HCT116 (cell line): ENCODE measurements at regions not wholly inside any gene's neighbourhood (a gene's known extent, or its start where the extent isn't known, plus 50 kb on each side); places are given as distances from the start of the nearest gene placed in this dataset.

Source experiments
- ATAC-seq: fragments of 200-7000 bp; cut with Tn5 transposase; 2 replicates; pipeline ENCODE4 v1.9.1; 2020; ENCODE audit warnings: mild to moderate bottlenecking, moderate library complexity
- BruUV-seq: library from RNA; stranded (reverse); fragments of 400-500 nt; replicated peaks from 2 replicates; lab custom pipeline; 2021; lab: Mats Ljungman, UMichigan
- CTCF ChIA-PET: fragments of 300-600 bp; sonication (Branson Sonifier 250); formaldehyde crosslinking; loops from one replicate; lab custom pipeline; 2021; ENCODE audit warnings: antibody characterized with exemption; lab: Charles Lee
- POLR2A ChIA-PET: fragments of 300-600, 350-600 bp; sonication (Branson Sonifier 250); formaldehyde crosslinking; loops from one replicate; lab custom pipeline; 2021; ENCODE audit warnings: antibody characterized with exemption; lab: Charles Lee
- RAD21 ChIA-PET, 2 experiments: fragments of 300-600 bp; sonication (Branson Sonifier 250); formaldehyde crosslinking; loops; one replicate each; lab custom pipeline; 2023; ENCODE audit warnings: low total read pairs in 2 of 2; ENCODE audit not compliant: uncharacterized antibody in 2 of 2, unreplicated experiment in 2 of 2, low non-redundant PET in 1 of 2; lab: Charles Lee
- DNase-seq: peaks from one replicate; pipeline ENCODE4 v3.0.0-alpha.2; 2010; ENCODE audit warnings: low read depth, low spot score
- H2AFZ ChIP-seq: fragments of 200-600 bp; shearing (Covaris generic), sonication (generic); 2 replicates; pipeline ENCODE4 v1.6.1; 2017; ENCODE audit warnings: low read depth, mixed run types, mixed read lengths, antibody characterized with exemption, low read length; ENCODE audit not compliant: poor library complexity, severe bottlenecking
- H3K27ac ChIP-seq: 2 replicates; pipeline ENCODE4 v1.5.1; 2012; ENCODE audit warnings: low read depth, low read length
- H3K27me3 ChIP-seq: fragments of 200-600 bp; sonication (generic); 2 replicates; pipeline ENCODE4 v1.6.1; 2016; ENCODE audit warnings: mixed run types, low read length, mixed read lengths; ENCODE audit not compliant: insufficient read depth
- H3K36me3 ChIP-seq, 2 experiments: fragments of 200-500 bp in 1 of 2; fragments of 200-600 bp in 1 of 2; sonication (Bioruptor generic) in 1 of 2; sonication (generic) in 1 of 2; 2 replicates each; pipeline versions ENCODE4 v1.5.1 to v1.6.1; 2014 to 2016; ENCODE audit warnings: low read length in 2 of 2, inconsistent platforms in 1 of 2, mixed read lengths in 1 of 2, mixed run types in 1 of 2; ENCODE audit not compliant: insufficient read depth in 2 of 2, control insufficient read depth in 1 of 2
- H3K4me1 ChIP-seq, 2 experiments: fragments of 200-600 bp in 1 of 2; sonication (generic) in 1 of 2; 2 replicates each; pipeline versions ENCODE4 v1.5.1 to v1.6.1; 2012 to 2017; ENCODE audit warnings: low read length in 2 of 2, inconsistent platforms in 1 of 2, mild to moderate bottlenecking in 1 of 2, mixed read lengths in 1 of 2, mixed run types in 1 of 2, moderate library complexity in 1 of 2; ENCODE audit not compliant: insufficient read depth in 2 of 2, control insufficient read depth in 1 of 2
- H3K4me2 ChIP-seq: fragments of 200-600 bp; sonication (generic); 2 replicates; pipeline ENCODE4 v1.6.1; 2017; ENCODE audit warnings: mixed run types, low read length, mixed read lengths
- H3K4me3 ChIP-seq, 2 experiments: fragments of 200-600 bp in 1 of 2; sonication (generic) in 1 of 2; replicated peaks in 1 of 2; 2 replicates each; pipeline ENCODE4 v1.5.1; 2011 to 2016; ENCODE audit warnings: low read length in 2 of 2, control low read depth in 1 of 2, low read depth in 1 of 2, mild to moderate bottlenecking in 1 of 2, mixed read lengths in 1 of 2, mixed run types in 1 of 2
- H3K79me2 ChIP-seq: fragments of 200-600 bp; sonication (generic); 2 replicates; pipeline ENCODE4 v1.6.1; 2017; ENCODE audit warnings: mild to moderate bottlenecking, mixed run types, low read length, moderate library complexity, mixed read lengths; ENCODE audit not compliant: insufficient read depth
- H3K9ac ChIP-seq: fragments of 200-600 bp; sonication (generic); 2 replicates; pipeline ENCODE4 v1.6.1; 2016; ENCODE audit warnings: low read length, mixed read lengths
- H3K9me2 ChIP-seq: fragments of 200-600 bp; sonication (generic), shearing (Covaris generic); 2 replicates; pipeline ENCODE4 v1.6.1; 2017; ENCODE audit warnings: mixed run types, mild to moderate bottlenecking, moderate library complexity; ENCODE audit not compliant: insufficient read depth
- H3K9me3 ChIP-seq, 2 experiments: fragments of 200-500 bp in 1 of 2; fragments of 200-600 bp in 1 of 2; sonication (Bioruptor generic) in 1 of 2; sonication (generic) in 1 of 2; 2 replicates each; pipeline ENCODE4 v1.6.1; 2014 to 2017; ENCODE audit warnings: low read length in 2 of 2, mixed read lengths in 2 of 2, inconsistent platforms in 1 of 2, low read depth in 1 of 2, mild to moderate bottlenecking in 1 of 2, mixed run types in 1 of 2, moderate library complexity in 1 of 2; ENCODE audit not compliant: control insufficient read depth in 1 of 2, insufficient read depth in 1 of 2
- H4K20me1 ChIP-seq: fragments of 200-600 bp; sonication (generic), shearing (Covaris generic); 2 replicates; pipeline ENCODE4 v1.6.1; 2017; ENCODE audit warnings: mixed run types, mild to moderate bottlenecking, moderate library complexity; ENCODE audit not compliant: insufficient read depth
- CBX3 ChIP-seq: IDR thresholded peaks from 2 replicates; pipeline ENCODE4 v1.6.1; 2012; ENCODE audit warnings: low read depth
- EZH2phosphoT487 ChIP-seq: fragments of 200-600 bp; IDR thresholded peaks from 2 replicates; pipeline ENCODE4 v1.6.1; 2018; ENCODE audit warnings: antibody characterized with exemption, borderline replicate concordance
- JUND ChIP-seq: IDR thresholded peaks from 2 replicates; pipeline ENCODE4 v1.6.1; 2012
- POLR2AphosphoS5 ChIP-seq: IDR thresholded peaks from 2 replicates; pipeline ENCODE4 v1.6.1; 2011; ENCODE audit warnings: mild to moderate bottlenecking, low read depth, low read length, moderate library complexity
- RAD21 ChIP-seq: IDR thresholded peaks from 2 replicates; pipeline ENCODE4 v1.6.1; 2012; ENCODE audit warnings: low read depth, mild to moderate bottlenecking
- REST ChIP-seq: IDR thresholded peaks from 2 replicates; pipeline ENCODE4 v1.6.1; 2012; ENCODE audit warnings: low read depth
- TCF7L2 ChIP-seq: IDR thresholded peaks from 2 replicates; pipeline ENCODE4 v1.7.0; 2011; ENCODE audit warnings: borderline replicate concordance, inconsistent platforms; ENCODE audit not compliant: insufficient read depth, insufficient read length; ENCODE audit errors: extremely low read depth
- YY1 ChIP-seq: IDR thresholded peaks from 2 replicates; pipeline ENCODE4 v1.6.1; 2011; ENCODE audit warnings: low read length, low read depth, moderate library complexity, mild to moderate bottlenecking; ENCODE audit not compliant: insufficient replicate concordance; ENCODE audit errors: extremely low read depth
- ZBTB33 ChIP-seq: IDR thresholded peaks from 2 replicates; pipeline ENCODE4 v1.6.1; 2011; ENCODE audit warnings: mild to moderate bottlenecking, low read length, moderate library complexity; ENCODE audit not compliant: insufficient replicate concordance; ENCODE audit errors: extremely low read depth
- ZFX ChIP-seq: fragments of 450-650 bp; IDR thresholded peaks from 2 replicates; pipeline ENCODE4 v1.6.1; 2017
- ZNF274 ChIP-seq: fragments of 200-500 bp; sonication (Bioruptor generic); IDR thresholded peaks from 2 replicates; pipeline ENCODE4 v1.6.1; 2014; ENCODE audit warnings: mild to moderate bottlenecking, low read depth, low read length, inconsistent platforms
- intact Hi-C: fragments of 100-400 bp; cut with micrococcal nuclease; formaldehyde crosslinking; loops from 2 replicates; pipeline ENCODE4 v1.10.0; 2022

DNA sequence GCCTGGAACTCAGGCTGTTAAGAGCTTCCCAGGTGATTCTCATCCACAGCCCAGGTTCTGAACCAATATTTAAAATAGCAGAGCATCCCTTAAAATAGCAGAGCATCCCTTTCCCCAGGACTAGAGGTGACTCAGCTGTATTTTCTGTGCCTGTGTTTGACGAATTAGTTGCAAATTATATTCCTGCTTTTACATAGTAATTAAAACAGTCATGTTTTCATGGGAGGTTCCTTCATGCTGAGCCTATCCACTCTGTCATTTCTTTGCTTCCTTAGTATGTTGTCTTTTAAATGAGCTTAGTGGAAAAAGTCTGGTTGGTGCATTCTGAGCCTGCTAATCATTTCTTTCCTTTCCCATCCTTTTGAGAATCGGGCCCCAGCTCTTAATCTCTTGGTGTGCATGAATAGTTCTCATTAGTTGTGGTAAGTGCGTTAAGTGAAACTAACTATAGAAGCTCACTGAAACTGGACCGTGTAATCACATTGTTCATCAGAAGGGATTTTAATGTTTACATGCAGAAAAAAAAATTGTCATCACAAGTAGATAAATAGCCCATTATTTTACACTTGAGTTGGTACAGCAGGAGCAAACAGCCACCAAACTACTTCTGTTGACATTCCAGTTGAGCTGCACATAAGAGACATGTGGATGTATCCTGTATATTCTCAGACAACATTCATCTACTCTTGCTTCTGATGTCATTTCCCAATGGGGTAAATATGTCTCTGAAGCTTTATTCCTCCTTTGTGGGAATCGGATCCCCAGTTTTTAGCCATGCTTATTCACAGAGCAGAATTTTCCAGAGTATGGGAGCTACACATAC is 596.9 kb upstream of the WWC1 start:
- ChIA-PET CTCF (no interaction called here), POLR2A (no interaction called here), RAD21 (no interaction called here)
- H3K36me3 ChIP-seq, result no peaks in the 10 kb centered on the region
- H3K27me3 ChIP-seq, result no peaks in the 10 kb centered on the region
- H3K4me3 ChIP-seq, result no peak overlapping the region
- H3K4me1 ChIP-seq, result peaks cover 15 to 19% of the 10 kb centered on the region in 2 experiments
- no peak for ATAC-seq
- no peaks in the 10 kb centered on the region for H3K79me2 ChIP-seq
- BruUV-seq, result no TSS peak
- no peaks in the 10 kb centered on the region for H3K9me3 ChIP-seq
- no peak for TF ChIP-seq ZFX
- no peak for TF ChIP-seq ZBTB33
- TF ChIP-seq REST, result no peak
- no peak for TF ChIP-seq CBX3
- TF ChIP-seq RAD21, result no peak
- TF ChIP-seq TCF7L2, result no peak
- no peak for TF ChIP-seq YY1
- no peak for TF ChIP-seq ZNF274
- TF ChIP-seq JUND, result no peak
- no peak for TF ChIP-seq POLR2AphosphoS5
- TF ChIP-seq EZH2phosphoT487, result no peak
- no peak overlapping the region for H2AFZ ChIP-seq
- no peaks in the 10 kb centered on the region for H4K20me1 ChIP-seq
- no peak overlapping the region for H3K27ac ChIP-seq
- intact Hi-C loops, result no loop called here
- H3K9me2 ChIP-seq, result no peaks in the 10 kb centered on the region
- no peak overlapping the region for H3K4me2 ChIP-seq
- DNase-seq, result no peak
- H3K9ac ChIP-seq, result no peak overlapping the region
